Psoas muscle (tissue), 7 donors: ENCODE measurements at regions not wholly inside any gene's neighbourhood (a gene's known extent, or its start where the extent isn't known, plus 50 kb on each side); places are given as distances from the start of the nearest gene placed in this dataset.
A peak's percentile ranks its signal among the peaks of the same experiment; 100 is the strongest.

Source experiments
- ATAC-seq, 4 donors: fragments of 200-7000 bp; cut with Tn5 transposase; one replicate each; pipeline ENCODE4 v1.9.1; 2020; ENCODE audit warnings: moderate library complexity in 3 of 4, mild to moderate bottlenecking in 2 of 4
- DNase-seq, 2 donors: peaks; one replicate each; pipeline ENCODE4 v3.0.0-alpha.2; 2020
- H3K27ac ChIP-seq: fragments of 200-600 bp; one replicate; pipeline ENCODE4 v1.8.0; 2022
- H3K27me3 ChIP-seq, 3 donors: fragments of 200-600 bp in 1 of 3; one replicate each; pipeline versions ENCODE4 v1.6.1 to v1.8.0; 2013 to 2022; ENCODE audit warnings: low read length in 2 of 3, mild to moderate bottlenecking in 2 of 3, moderate library complexity in 1 of 3; ENCODE audit not compliant: insufficient read depth in 3 of 3
- H3K36me3 ChIP-seq, 2 donors: fragments of 200-600 bp in 1 of 2; one replicate each; pipeline versions ENCODE4 v1.6.1 to v1.8.0; 2013 to 2022; ENCODE audit warnings: low read depth in 1 of 2, mild to moderate bottlenecking in 1 of 2, moderate library complexity in 1 of 2; ENCODE audit not compliant: insufficient read depth in 1 of 2
- H3K4me1 ChIP-seq: fragments of 200-600 bp; one replicate; pipeline ENCODE4 v1.8.0; 2022
- H3K4me3 ChIP-seq: fragments of 200-600 bp; one replicate; pipeline ENCODE4 v1.8.0; 2022; ENCODE audit warnings: mild to moderate bottlenecking
- H3K9me3 ChIP-seq: fragments of 200-600 bp; one replicate; pipeline ENCODE4 v1.8.0; 2022
- CTCF ChIP-seq: fragments of 200-600 bp; IDR thresholded peaks from one replicate; pipeline ENCODE4 v1.8.0; 2022; ENCODE audit warnings: antibody characterized with exemption
- WGBS, 3 donors: extraction: QIAGEN DNeasy Blood & Tissue Kit; methylation state at CpG; one replicate each; pipeline versions ENCODE4 v1.1.6 to v1.1.7; 2013; 5-methylcytosine and 5-hydroxymethylcytosine counted together
- intact Hi-C, 2 donors: fragments of 100-400 bp; cut with DNase I; formaldehyde crosslinking; loops; one replicate each; pipeline versions ENCODE4 v1.11.0 to v1.14.2; 2022
- donor health status: healthy with polysubstance abuse.
- donor health status: DM: no; HTN: no; CAD: no; lungs with moderate emphysema.
- donor health status: Bipolar disorder and iron deficiency.
- donor health status: healthy.
- donor health status: DM: yes; HTN: yes; CAD: no.
- donor health status: DM: no; HTN: no; CAD: no.
- donor health status: DM: yes; HTN: yes; CAD: no.

- 50 to 57% (median 52%) methylated on average over 24 of the region's 24 CpGs for WGBS, 3 donors
- ATAC-seq: peak in 1 of 4 donors; percentile 36
- Histone ChIP-seq H3K4me1 (no peaks in the 10 kb centered on the region), H3K27ac (no peak overlapping the region), H3K9me3 (no peaks in the 10 kb centered on the region), H3K36me3 (no peaks in the 10 kb centered on the region), H3K4me3 (no peak overlapping the region), H3K27me3 (no peaks in the 10 kb centered on the region)
- DNase-seq: peak; percentile 35 to 40
- no peak for TF ChIP-seq CTCF
- intact Hi-C loops: no loop called here
These were observed 73.2 kb upstream of the SHH start for GRCh38 chr7:155885167-155886155.

GRCh38 chr7:155884225-155885166, 72.2 kb upstream of the SHH start:
- no peaks in the 10 kb centered on the region for H3K4me1 ChIP-seq
- no peak for TF ChIP-seq CTCF
- no peak overlapping the region for H3K4me3 ChIP-seq
- intact Hi-C loops: no loop called here
- DNase-seq (peak in 1 of 2 donors; percentile 19), ATAC-seq (no peak)
- no peak overlapping the region for H3K27ac ChIP-seq
- H3K9me3 ChIP-seq: no peaks in the 10 kb centered on the region
- no peaks in the 10 kb centered on the region for H3K27me3 ChIP-seq
- no peaks in the 10 kb centered on the region for H3K36me3 ChIP-seq
- WGBS, 3 donors: 67 to 82% (median 70%) methylated on average over 24 of the region's 24 CpGs

GRCh38 chr7:155883491-155884224, 71.4 kb upstream of the SHH start:
- no peak overlapping the region for H3K4me3 ChIP-seq
- no peaks in the 10 kb centered on the region for H3K36me3 ChIP-seq
- 79 to 86% (median 82%) methylated on average over 16 of the region's 16 CpGs for WGBS, 3 donors
- H3K4me1 ChIP-seq: no peaks in the 10 kb centered on the region
- H3K9me3 ChIP-seq: no peaks in the 10 kb centered on the region
- H3K27me3 ChIP-seq: no peaks in the 10 kb centered on the region
- ATAC-seq (no peak), DNase-seq (peak in 1 of 2 donors; percentile 30)
- no peak for TF ChIP-seq CTCF
- H3K27ac ChIP-seq: no peak overlapping the region
- intact Hi-C loops: no loop called here

- TF ChIP-seq CTCF: no peak
- H3K36me3 ChIP-seq: no peaks in the 10 kb centered on the region
- H3K9me3 ChIP-seq: no peaks in the 10 kb centered on the region
- ATAC-seq: no peak
- H3K4me1 ChIP-seq: no peaks in the 10 kb centered on the region
- H3K4me3 ChIP-seq: no peak overlapping the region
- H3K27me3 ChIP-seq: no peaks in the 10 kb centered on the region
- no peak overlapping the region for H3K27ac ChIP-seq
- DNase-seq: no peak
- 81 to 89% (median 88%) methylated on average over 5 of the region's 5 CpGs for WGBS, 3 donors
- intact Hi-C loops: no loop called here
These were observed 70.3 kb upstream of the SHH start for GRCh38 chr7:155882596-155882995.
